GM04503 (cell line): ENCODE measurements at regions not wholly inside any gene's neighbourhood (a gene's known extent, or its start where the extent isn't known, plus 50 kb on each side); places are given as distances from the start of the nearest gene placed in this dataset.

Source experiments
- DNase-seq: peaks from one replicate; pipeline ENCODE4 v3.0.0-alpha.2; 2012; ENCODE audit warnings: low read depth

GRCh38 chr17:79314617-79315357, 240.2 kb downstream of the ENGASE start:
- DNase-seq = no peak

- DNase-seq = no peak
Measured at GRCh38 chr17:79311373-79311772, 236.7 kb downstream of the ENGASE start.

GRCh38 chr17:79306424-79307318, 232.0 kb downstream of the ENGASE start:
- DNase-seq = no peak

- DNase-seq = no peak
Measured at GRCh38 chr17:79305768-79306423, 231.3 kb downstream of the ENGASE start.

- DNase-seq = no peak
Measured at GRCh38 chr17:79305376-79305767, 230.7 kb downstream of the ENGASE start.

GRCh38 chr17:79304884-79305283, 230.3 kb downstream of the ENGASE start:
- DNase-seq = no peak

- no peak for DNase-seq
Measured at GRCh38 chr17:79303641-79304205, 229.1 kb downstream of the ENGASE start.

- DNase-seq = no peak
Measured at GRCh38 chr17:79301469-79301868, 226.8 kb downstream of the ENGASE start.

- no peak for DNase-seq
Measured at GRCh38 chr17:79299349-79299748, 224.7 kb downstream of the ENGASE start.

GRCh38 chr17:79298799-79299198, 224.2 kb downstream of the ENGASE start:
- no peak for DNase-seq

GRCh38 chr17:79296243-79296642, 221.6 kb downstream of the ENGASE start:
- DNase-seq = no peak

- DNase-seq = no peak
Measured at GRCh38 chr17:79295307-79295706, 220.7 kb downstream of the ENGASE start.

- no peak for DNase-seq
Measured at GRCh38 chr17:79294459-79295071, 219.9 kb downstream of the ENGASE start.

GRCh38 chr17:79292501-79292900, 217.9 kb downstream of the ENGASE start:
- DNase-seq = no peak

GRCh38 chr17:79291391-79291790, 216.8 kb downstream of the ENGASE start:
- no peak for DNase-seq

GRCh38 chr17:79290726-79291125, 216.1 kb downstream of the ENGASE start:
- no peak for DNase-seq

GRCh38 chr17:79288950-79289349, 214.3 kb downstream of the ENGASE start:
- DNase-seq = no peak

- DNase-seq = no peak
Measured at GRCh38 chr17:79286440-79286839, 211.8 kb downstream of the ENGASE start.

GRCh38 chr17:79285973-79286372, 211.3 kb downstream of the ENGASE start:
- no peak for DNase-seq

GRCh38 chr17:79282294-79282693, 207.7 kb downstream of the ENGASE start:
- DNase-seq = no peak

- DNase-seq = no peak
Measured at GRCh38 chr17:79281803-79282202, 207.2 kb downstream of the ENGASE start.
